Fibroblast of gingiva (primary cell): ENCODE measurements at regions not wholly inside any gene's neighbourhood (a gene's known extent, or its start where the extent isn't known, plus 50 kb on each side); places are given as distances from the start of the nearest gene placed in this dataset.

ENCODE experiments used
- DNase-seq: peaks from one replicate; pipeline ENCODE4 v3.0.0-alpha.2; 2011; ENCODE audit warnings: low read depth

DNA sequence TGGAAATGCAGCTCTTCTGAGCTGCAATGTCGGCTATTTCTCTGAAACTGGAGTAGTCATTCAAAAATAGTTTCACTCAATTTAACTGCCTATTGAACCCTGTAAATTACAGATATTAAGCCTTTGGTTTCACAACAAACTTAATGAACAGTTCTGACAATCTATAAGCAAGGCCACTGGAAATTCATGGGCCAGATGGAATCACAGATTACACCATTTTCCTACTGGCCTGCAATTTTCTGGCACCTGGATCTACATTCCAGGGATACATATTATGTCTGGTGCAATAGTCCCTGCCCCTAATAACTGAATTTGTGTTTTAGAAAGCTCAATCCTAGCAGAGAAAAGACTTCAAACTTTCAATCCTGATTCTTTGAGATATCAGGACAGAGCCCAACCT is 551.7 kb downstream of the RNF144A start:
- no peak for DNase-seq

DNA sequence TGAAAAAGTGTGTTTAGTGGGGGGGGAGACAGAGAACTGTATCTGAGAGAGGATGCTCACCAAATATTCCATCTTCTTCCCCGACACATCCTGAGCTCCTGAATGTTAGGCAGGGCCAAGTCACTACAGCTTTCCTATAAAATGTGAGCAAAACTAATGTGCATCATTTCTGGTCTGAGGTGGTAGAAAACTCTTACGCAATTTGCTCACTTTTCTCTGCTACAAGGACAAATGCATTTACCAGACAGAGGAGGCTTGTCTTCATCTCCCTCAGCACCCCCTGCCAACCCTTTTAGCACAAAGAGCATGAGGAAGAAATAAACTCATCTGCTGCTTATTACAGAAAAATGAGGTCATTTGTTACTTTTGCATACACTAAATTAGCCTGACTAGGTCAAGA is 554.0 kb downstream of the RNF144A start:
- DNase-seq, result no peak

DNA sequence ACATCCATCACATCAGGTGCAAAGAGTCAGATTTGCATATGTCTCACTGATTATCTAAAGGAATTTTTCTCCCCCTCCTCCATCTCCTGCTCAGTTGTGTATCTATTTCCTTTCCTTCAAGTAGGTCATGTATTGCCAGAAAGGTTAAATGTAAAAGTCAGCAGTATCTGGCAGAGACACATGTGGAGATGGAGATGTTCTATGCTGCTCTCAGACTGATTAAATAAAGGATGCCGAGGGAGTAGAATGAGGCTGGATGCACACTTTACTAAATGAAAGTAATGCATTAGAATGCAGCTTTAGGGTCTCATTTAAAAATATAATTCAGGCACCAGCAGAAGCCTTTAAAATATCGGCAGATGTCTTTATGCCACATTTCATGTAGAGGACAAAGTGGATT is 555.3 kb downstream of the RNF144A start:
- no peak for DNase-seq

DNA sequence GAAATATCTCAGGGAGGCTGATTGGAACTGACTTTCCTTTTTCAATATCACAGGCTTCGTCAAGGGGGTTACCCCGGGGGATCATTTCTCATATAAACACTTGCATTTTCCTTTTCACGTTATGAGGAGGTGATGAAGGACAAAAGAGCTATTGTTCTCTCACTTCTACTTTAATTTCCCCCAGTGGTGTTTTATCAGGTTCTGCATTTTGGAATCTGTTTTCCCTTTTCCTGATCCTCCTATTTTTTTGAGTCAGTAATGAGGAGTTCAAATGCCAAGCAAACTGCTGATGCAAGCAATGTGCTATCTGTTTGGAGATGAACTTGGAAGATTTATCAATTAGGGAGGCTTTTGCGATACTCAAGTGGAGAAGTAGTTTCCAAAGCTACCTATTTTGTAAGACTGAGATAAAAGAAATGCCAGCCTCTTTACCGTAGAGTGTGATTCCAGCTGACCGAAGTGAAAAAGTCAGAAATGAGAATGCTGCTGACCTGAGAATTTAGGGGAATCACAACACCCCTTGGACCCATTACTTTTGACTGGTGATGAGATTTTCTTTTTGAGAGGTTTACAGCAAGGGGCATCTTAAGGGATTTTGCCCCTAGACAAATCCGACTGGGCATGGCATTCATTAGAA is 556.0 kb downstream of the RNF144A start:
- no peak for DNase-seq

DNA sequence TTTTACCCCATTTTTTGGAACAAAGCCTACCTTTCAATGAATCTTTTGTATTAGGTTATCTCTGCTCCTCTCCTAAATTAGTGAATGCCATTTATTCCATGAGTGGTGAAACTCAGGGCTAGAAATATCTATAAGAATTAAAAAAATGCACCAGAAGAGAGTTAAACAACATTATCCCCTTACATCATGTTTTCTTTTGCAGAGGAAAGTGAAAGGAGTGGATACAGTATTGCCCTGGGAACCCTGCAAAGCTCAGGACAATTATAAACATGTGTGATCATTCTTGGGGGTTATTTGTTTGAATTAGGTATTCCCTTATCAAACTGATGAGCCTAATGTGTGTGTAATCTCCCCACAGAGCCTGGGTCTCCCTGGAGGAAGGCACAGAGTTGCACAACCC is 559.2 kb downstream of the RNF144A start:
- DNase-seq, result no peak

DNA sequence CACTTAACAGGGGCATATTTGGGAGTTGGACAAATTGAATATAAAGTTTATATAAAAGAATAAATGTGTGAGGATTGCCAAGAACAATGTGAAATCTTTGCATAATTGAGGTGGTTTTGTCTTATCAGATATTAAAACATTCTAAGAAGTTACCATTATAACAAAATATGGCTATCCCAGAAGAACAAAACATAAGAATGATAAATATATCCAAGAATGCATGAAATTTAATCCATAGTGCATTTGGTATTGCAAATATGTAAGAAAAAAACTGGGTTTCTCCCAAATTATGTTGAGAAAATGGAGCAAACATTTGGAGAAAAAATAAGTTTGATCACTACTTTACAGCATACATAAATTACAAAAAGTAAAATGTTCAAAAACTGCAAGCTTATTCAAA is 562.4 kb downstream of the RNF144A start:
- DNase-seq, result no peak

DNA sequence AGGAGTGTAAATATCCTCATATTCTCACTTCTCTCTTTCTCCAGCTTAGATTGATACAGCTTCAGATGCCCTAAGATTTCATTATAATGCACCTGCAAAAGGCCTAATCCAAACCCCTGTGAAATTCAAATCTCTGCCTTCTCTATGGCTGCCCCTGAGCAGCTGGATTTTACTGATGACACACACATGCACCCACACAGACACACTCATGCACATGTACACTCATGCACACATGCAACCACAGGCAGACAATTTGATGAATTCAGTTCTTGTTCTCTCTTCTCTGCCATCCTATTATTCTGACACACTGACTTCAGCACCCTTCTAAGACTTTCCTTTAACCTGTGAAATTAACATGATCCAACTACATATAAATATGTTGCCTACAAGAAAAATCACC is 563.2 kb downstream of the RNF144A start:
- no peak for DNase-seq

DNA sequence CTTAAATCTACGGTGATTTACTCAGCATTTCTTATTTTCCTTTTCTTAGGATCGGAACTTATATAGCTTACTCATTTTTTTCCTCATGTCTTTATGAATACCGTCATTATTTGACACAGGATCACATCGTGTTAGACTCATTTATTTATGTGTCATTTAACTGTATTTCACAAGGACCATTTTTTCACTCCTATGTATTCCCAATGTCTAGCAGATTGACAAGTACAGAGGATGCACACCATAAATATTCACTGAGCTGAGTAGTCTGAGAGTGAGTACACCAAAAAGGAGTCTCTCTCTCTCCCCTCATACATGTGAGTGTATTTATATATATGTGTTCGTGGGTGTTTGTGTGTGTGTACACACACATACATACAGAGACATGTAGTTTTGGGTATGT is 573.5 kb downstream of the RNF144A start:
- no peak for DNase-seq

DNA sequence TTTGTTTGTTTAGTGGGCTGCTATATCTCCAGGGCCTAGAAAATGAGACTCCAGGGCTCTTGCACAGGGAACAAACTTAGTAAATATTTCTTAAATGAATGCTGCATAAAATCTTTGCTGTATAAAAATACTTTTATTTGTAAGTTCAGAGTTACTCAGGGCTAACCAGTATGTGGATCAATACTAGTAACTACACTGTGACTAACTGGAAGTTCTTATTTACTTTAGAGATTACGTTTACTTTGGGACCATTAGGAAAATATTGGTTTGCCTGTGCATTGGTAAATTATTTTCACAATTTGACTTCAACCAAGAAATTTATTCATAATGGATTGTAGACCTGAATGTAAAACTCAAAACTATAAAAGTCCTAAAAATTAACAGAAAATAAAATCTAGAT is 575.5 kb downstream of the RNF144A start:
- no peak for DNase-seq

DNA sequence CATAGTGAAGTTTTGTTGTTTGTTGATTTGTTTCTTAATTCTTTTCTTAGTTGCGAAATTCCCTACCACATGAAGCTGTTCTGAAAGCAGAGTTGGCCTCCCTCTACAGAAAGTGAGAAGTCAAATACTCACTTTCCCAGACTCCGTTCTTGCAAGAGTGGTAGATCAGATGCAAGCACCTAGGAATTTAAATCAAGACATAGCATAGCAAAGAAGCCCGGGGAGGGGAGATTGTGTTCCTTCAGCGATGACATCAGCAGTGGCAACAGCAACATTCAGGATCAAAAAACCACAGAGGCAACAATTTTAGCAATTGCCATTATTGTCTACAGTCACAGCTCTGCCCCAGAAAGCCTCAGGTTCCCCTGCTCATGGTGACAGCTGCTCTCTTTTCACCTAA is 580.0 kb downstream of the RNF144A start:
- no peak for DNase-seq

DNA sequence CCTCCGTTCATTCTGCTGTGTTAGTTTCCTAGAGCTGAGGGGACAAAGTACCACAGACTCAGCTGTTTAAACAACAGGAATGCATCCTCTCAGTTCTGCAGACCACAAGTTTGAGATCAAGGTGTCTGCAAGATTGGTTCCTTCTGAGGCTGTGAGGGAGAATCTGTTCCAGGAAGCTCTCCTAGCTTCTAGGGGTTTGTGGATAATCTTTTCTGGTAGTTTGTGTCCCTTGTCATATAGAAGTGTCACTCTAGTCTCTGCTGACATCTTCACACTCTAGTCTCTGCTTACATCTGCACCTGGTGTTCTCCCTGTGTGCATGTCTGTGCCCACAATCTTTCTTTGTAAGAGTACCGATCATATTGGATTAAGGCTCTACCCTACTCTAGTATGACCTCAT is 581.8 kb downstream of the RNF144A start:
- no peak for DNase-seq

DNA sequence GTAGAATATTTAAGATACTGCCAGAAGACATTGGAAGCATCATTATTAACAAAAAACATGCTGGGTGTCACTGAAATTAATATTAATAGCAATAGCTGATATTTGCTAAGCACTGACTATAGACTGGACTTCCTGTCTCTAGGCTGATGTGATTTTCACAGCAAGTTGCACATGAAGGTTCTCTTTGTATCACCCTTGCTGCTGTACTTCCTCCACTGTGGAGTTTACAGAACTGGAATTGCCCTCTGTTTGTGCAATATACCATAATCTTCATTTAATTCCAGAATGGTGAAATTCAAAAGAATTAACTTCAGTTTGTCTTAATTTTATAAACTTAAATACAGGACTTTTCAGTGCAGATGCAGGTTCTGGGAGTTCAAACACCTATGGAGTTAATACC is 585.1 kb downstream of the RNF144A start:
- no peak for DNase-seq

DNA sequence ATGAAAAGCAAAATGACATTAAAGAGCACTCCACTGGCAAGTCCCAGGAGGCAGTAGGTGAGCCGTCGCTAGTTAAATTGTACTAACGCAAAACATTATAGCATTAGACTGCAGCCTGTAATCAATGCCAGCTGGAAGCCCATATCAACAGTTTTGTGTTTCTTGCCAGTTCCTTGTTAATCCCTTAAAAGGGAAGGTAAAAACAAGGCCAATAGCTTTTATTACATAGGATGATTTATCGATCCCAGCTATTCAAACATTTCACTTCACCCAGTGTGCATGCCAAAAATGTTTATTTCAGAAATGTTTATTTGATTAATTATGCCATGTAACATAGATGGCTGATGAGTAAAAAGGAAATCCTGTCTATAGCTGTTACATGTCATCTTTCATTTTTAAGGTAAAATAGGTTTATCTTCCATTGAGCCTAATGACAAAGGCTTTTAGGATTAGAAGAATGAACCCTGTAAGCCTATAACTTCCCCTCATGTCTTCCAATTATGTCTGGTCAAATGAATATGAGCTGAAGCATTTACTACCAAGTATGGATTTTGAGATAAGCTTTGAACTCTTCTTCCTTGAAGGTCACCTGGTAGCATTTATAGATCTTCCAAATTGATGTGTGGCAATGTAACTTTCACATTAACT is 591.2 kb downstream of the RNF144A start:
- DNase-seq, result no peak

DNA sequence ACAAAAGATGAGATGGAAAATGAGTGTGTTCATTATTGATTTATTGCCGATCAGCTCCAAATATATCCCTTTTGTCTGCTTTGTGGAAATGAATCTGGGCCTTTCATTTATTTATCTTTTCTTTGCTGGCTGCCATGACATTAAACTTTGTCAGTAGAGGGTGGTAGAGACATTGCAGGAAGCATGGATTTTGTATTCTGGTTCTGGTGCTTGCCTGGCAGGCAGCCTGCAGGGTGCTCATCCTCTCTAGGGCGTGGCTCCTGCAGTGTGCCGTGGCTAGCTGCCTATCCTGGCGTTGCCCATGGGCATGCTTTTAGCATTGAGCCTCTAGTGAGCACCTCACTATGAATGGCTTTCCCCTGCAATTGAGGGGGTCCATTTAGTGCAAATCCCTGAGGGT is 593.1 kb downstream of the RNF144A start:
- DNase-seq, result no peak

DNA sequence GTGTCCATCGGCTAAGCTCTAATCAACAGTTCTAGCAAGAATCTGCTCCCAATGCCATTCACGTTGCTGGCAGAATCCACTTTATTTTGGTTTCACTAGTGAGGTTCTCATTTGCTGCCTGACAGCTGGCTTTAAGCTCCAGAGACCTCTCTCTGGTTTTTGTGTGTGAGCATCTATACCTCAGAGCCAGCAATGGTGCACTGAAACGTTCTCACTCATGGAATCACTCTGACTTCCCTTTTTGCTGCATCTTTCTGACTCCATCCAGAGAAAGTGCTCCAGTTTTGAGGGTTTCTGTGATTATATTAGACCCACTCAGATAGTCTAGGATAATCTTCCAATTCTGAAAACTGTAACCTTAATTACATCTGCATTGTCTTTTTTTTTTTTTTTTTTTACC is 596.6 kb downstream of the RNF144A start:
- DNase-seq, result no peak

DNA sequence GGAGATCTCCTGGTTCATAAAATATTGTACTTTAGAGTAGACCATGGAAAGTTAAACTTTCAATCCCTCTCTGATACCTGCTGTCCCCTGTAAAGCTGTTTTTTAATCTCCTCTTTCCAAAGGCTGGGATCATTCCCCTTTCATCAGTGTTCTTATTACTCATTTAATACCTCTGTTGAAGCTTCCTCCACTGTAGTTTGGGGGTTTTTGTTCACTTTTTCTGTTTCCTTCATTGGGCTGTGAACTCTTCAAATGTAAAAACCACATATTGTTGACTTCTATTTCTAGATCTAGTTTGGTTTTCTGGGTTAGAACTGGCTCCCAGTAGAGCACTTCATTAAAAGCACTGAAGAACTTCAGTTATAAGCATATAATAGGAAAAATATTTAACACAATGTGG is 598.1 kb downstream of the RNF144A start:
- DNase-seq, result no peak

DNA sequence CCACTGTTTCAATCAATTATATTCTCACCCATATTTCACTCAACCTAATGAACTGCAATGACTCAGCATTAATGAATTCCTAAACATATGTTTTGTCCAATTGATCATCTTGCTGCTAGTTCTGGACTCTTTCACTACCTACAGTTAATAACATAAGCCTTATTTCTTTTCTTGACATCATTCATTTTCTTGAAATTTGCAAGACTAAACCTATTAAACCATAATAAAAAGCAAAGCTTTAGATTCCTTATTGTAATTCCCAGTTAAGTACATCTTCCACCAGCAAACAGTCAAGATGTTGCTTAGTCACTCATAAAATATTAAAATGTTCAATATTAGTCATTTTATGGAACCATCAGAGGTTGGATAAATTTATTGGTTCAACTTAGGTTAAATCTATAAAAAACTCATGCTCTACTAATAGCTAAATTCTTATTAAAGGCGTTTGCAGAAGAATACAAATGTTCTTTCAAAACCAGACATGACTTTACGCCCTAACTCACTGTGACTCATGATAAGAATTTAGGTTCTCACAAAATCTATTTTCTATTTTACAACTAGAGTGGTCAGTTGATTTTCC is 599.4 kb downstream of the RNF144A start:
- DNase-seq, result no peak

DNA sequence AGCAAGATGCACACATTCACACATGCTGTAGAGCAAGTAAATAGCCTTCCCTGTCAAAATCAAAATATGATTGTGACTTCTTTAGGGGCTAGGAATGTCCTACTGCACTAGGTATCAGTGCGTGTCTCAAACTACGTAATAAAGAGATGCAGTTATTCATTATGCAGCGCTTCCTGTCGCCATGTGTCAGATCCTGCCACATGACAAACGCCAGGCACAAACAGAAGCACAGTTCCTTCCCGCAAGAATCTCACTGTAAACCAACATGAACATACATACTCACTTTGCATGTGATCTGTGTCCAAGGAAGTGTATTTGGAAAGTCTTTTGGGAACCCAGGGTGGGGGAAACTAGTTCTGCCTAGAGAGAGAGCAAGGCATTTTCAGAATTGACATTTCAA is 599.9 kb downstream of the RNF144A start:
- no peak for DNase-seq

DNA sequence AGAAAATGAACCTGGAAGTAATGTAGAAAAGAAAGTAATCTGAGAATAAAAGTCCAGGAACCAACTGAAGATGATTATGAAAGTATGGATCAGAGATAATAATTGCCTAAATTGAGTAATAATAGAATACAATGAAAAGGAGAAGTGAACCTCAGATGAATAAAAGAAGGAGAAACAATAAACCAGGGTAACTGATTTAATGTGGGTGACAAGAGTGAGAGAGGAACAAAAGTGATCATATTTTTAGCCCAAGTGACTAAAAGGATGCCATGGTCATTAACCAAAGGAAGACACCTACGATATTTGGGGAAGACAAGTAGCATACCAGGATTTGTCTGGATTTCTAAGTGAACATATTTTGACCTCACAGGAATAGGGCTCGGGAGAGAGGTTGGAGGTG is 600.6 kb downstream of the RNF144A start:
- no peak for DNase-seq

DNA sequence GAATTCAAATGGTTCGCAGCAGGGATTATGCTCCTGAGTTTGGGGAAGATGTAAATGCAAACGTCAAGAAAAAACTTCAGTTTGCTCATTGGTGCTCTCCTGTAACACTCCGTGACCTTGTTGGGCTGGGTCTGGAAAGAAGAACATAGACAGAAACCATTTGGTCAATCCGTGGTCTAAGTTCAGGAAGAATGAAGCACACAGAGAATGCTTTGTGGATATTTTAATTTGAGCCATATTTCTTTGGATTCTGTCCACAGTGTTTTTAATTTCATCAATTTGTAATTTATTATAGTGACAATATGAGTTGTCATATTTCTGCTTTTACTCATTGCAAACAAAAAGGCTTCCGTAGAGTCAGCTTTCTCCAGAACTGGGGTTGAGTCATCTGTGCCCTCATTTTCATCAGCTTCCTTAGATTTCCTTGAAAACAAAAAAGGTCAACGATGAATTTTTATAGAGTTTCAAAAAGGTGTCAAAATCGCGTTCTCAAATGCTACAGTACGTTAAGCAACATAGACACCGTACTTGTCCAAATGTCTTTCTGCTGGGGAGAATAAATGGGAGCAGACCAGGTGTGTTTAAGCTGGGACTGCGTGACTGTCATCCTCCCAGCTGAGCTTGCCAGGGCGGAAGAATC is 606.4 kb downstream of the RNF144A start:
- DNase-seq, result no peak

DNA sequence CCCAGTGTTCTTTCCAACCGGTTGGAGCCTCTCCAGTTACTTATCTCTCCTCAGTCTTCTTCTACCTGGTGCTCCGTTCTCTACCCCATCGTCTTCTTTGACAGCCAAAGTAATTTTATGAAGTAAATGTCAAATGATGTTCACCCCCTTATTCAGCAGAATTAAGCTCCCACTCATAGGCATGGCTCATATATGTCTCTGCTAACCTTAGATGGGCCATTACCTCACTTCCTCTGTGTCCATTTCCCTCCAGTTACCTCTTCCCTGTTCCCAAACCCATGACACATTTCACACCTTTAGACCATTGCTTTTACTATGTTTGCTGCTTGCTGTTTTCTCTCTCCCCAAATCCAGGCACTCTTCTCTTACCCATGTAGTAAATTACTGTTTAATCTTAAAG is 607.0 kb downstream of the RNF144A start:
- no peak for DNase-seq

DNA sequence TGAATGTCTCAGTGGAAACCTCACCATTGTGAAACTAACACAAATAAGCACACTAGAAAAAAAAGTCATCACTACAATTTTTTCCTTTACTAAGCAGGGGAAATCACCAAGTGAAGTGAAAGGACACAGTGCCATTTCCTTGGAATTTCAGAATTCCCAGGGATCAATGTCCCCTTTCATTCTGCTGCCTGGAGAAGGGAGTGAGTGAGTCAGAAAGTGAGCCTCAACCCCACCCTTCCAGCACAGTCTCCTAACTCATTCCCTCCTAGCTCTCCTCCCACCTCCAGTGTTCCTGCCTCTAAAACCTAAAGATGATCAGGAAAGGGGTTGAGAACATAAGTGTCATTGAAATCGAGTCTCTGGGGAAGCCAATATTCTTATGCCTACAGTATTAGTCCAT is 608.5 kb downstream of the RNF144A start:
- DNase-seq, result no peak

DNA sequence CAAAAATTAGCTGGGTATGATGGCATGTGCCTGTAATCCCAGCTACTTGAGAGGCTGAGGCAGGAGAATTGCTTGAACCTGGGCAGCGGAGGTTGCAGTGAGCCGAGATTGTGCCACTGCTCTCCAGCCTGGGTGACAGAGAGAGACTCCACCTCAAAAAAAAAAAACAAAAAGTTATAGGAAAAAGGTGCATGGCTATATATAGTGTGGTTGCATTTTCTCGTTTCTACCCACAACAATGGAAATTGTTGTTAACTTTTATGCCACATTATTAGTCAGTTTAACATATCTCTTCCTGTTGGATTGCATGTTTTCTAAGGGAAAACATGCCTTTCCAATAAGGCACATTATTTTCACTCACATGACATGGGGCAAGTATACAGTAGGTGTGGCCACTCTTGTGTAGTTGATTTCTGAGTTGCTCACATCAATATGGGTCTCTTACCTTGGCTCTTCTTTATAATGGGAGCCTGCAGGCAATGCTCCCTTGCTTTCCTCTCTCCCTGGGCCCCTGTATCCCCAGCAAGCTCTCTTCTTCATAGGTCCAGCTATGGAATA is 610.0 kb downstream of the RNF144A start:
- DNase-seq, result no peak
